HUES64 (cell line): ENCODE measurements at regions not wholly inside any gene's neighbourhood (a gene's known extent, or its start where the extent isn't known, plus 50 kb on each side); places are given as distances from the start of the nearest gene placed in this dataset.

Experiments
- H3K27ac ChIP-seq: 2 replicates; pipeline ENCODE4 v1.7.0; 2013; ENCODE audit warnings: low read depth, low read length, inconsistent platforms
- H3K27me3 ChIP-seq: 2 replicates; pipeline ENCODE4 v1.6.1; 2013; ENCODE audit warnings: mild to moderate bottlenecking, low read length; ENCODE audit not compliant: insufficient read depth
- H3K36me3 ChIP-seq: 2 replicates; pipeline ENCODE4 v1.6.1; 2013; ENCODE audit warnings: mild to moderate bottlenecking, low read length; ENCODE audit not compliant: insufficient read depth
- H3K4me1 ChIP-seq: 2 replicates; pipeline ENCODE4 v1.6.1; 2013; ENCODE audit warnings: mild to moderate bottlenecking, low read length, moderate library complexity; ENCODE audit not compliant: insufficient read depth
- H3K4me3 ChIP-seq: 2 replicates; pipeline ENCODE4 v1.5.1; 2013; ENCODE audit warnings: mild to moderate bottlenecking, low read length, moderate library complexity
- H3K9ac ChIP-seq: 2 replicates; pipeline ENCODE4 v1.6.1; 2013; ENCODE audit warnings: mild to moderate bottlenecking, low read depth, low read length
- H3K9me3 ChIP-seq: 2 replicates; pipeline ENCODE4 v1.6.1; 2013; ENCODE audit warnings: low read depth, low read length; ENCODE audit not compliant: insufficient read depth
- WGBS: fragments of 150-250, 120-280 bp; methylation state at CpG from one replicate; pipeline ENCODE4 v1.1.7; 2013; ENCODE audit warnings: missing lambda C conversion rate; 5-methylcytosine and 5-hydroxymethylcytosine counted together

GRCh38 chr13:112249644-112250610 is 126.2 kb upstream of the SPACA7 start:
- no peaks in the 10 kb centered on the region for H3K4me1 ChIP-seq
- 92% methylated on average over 39 of the region's 39 CpGs for WGBS
- no peak overlapping the region for H3K4me3 ChIP-seq
- no peak overlapping the region for H3K9ac ChIP-seq
- H3K36me3 ChIP-seq = no peaks in the 10 kb centered on the region
- H3K27me3 ChIP-seq = no peaks in the 10 kb centered on the region; the same call in 1 of the 2 replicates
- no peak overlapping the region for H3K27ac ChIP-seq
- no peaks in the 10 kb centered on the region for H3K9me3 ChIP-seq

GRCh38 chr13:112250788-112251445 is 125.2 kb upstream of the SPACA7 start:
- no peaks in the 10 kb centered on the region; the same call in 1 of the 2 replicates for H3K27me3 ChIP-seq
- H3K9ac ChIP-seq = no peak overlapping the region
- H3K27ac ChIP-seq = no peak overlapping the region
- no peak overlapping the region for H3K4me3 ChIP-seq
- 92% methylated on average over 22 of the region's 22 CpGs for WGBS
- H3K36me3 ChIP-seq = no peaks in the 10 kb centered on the region
- H3K9me3 ChIP-seq = no peaks in the 10 kb centered on the region
- H3K4me1 ChIP-seq = no peaks in the 10 kb centered on the region

- H3K36me3 ChIP-seq = no peaks in the 10 kb centered on the region
- H3K27ac ChIP-seq = no peak overlapping the region
- H3K9ac ChIP-seq = no peak overlapping the region
- WGBS = 90% methylated on average over 27 of the region's 27 CpGs
- H3K4me1 ChIP-seq = no peaks in the 10 kb centered on the region
- H3K4me3 ChIP-seq = no peak overlapping the region
- no peaks in the 10 kb centered on the region; the same call in 1 of the 2 replicates for H3K27me3 ChIP-seq
- H3K9me3 ChIP-seq = no peaks in the 10 kb centered on the region
Observed at GRCh38 chr13:112251930-112252585, 124.1 kb upstream of the SPACA7 start.

- no peaks in the 10 kb centered on the region; the same call in 1 of the 2 replicates for H3K27me3 ChIP-seq
- WGBS = 95% methylated on average over 29 of the region's 29 CpGs
- H3K4me3 ChIP-seq = no peak overlapping the region
- no peaks in the 10 kb centered on the region for H3K9me3 ChIP-seq
- no peak overlapping the region for H3K9ac ChIP-seq
- no peak overlapping the region for H3K27ac ChIP-seq
- no peaks in the 10 kb centered on the region for H3K36me3 ChIP-seq
- no peaks in the 10 kb centered on the region for H3K4me1 ChIP-seq
Observed at GRCh38 chr13:112252804-112253590, 123.2 kb upstream of the SPACA7 start.

- H3K9ac ChIP-seq = no peak overlapping the region
- H3K9me3 ChIP-seq = no peaks in the 10 kb centered on the region
- H3K4me1 ChIP-seq = no peaks in the 10 kb centered on the region
- no peaks in the 10 kb centered on the region for H3K27me3 ChIP-seq
- H3K27ac ChIP-seq = no peak overlapping the region
- no peak overlapping the region for H3K4me3 ChIP-seq
- no peaks in the 10 kb centered on the region for H3K36me3 ChIP-seq
- WGBS = 95% methylated on average over 17 of the region's 17 CpGs
Observed at GRCh38 chr13:112253631-112254030, 122.5 kb upstream of the SPACA7 start.

DNA sequence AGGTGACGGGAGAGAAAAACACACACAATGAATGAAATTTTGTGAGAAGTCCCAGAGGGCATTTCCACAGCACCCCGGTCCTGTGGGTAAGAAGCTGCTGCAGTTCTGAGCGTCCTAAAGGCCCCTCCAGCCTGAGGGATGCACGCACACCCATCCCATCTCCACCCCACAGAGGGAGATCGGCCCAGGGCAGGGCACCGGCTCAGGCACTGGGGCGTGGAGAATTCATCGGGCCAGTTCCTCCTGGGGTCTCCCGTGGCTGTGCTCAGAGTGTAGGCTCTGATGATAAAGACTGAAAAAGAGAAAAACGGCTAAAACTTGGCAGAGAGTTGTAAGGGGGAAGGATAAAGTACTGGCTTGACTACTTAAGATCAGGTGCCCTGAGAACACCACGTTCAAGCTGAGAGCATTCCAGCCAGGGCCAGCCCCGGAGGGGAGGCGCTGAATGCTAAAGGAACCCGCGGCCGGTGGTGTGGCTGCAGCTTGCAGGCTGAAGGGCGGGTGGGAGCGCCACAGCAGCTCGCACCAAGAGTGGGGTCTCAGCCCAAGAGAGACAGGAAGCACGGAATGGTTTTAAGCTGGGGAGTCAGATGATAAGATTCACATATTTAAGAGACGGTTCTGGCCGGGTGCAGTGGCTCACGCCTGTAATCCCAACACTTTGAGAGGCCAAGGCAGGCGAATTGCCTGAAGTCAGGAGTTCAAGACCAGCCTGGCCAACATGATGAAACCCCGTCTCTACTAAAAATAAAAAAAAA is 121.9 kb upstream of the SPACA7 start:
- H3K9ac ChIP-seq = no peak overlapping the region
- H3K4me1 ChIP-seq = no peaks in the 10 kb centered on the region
- H3K4me3 ChIP-seq = no peak overlapping the region
- 87% methylated on average over 24 of the region's 25 CpGs for WGBS
- no peaks in the 10 kb centered on the region; the same call in 1 of the 2 replicates for H3K27me3 ChIP-seq
- no peak overlapping the region for H3K27ac ChIP-seq
- H3K36me3 ChIP-seq = no peaks in the 10 kb centered on the region
- H3K9me3 ChIP-seq = no peaks in the 10 kb centered on the region

DNA sequence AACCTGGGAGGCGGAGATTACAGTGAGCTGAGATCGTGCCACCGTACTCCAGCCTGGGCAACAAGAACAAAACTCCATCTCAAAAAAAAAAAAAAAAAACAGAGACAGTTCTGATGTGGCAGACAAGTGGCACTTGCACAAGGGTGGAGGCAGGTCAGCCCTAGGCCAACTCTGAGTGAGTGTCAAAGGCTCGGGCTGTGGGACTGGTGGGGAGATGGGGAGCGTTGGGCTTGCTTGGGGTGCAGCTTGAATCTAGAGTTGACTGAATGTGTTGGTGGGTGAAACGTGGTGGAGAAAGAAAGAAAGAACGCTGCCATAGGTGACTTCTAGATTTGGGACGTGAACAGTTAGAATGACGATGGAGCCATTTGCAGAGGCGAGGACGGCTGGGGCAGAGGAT is 121.3 kb upstream of the SPACA7 start:
- WGBS = 97% methylated on average over 11 of the region's 11 CpGs
- Histone ChIP-seq H3K27ac (no peak overlapping the region), H3K9ac (no peak overlapping the region), H3K36me3 (no peaks in the 10 kb centered on the region), H3K4me1 (no peaks in the 10 kb centered on the region), H3K27me3 (no peaks in the 10 kb centered on the region; the same call in 1 of the 2 replicates), H3K4me3 (no peak overlapping the region), H3K9me3 (no peaks in the 10 kb centered on the region)

DNA sequence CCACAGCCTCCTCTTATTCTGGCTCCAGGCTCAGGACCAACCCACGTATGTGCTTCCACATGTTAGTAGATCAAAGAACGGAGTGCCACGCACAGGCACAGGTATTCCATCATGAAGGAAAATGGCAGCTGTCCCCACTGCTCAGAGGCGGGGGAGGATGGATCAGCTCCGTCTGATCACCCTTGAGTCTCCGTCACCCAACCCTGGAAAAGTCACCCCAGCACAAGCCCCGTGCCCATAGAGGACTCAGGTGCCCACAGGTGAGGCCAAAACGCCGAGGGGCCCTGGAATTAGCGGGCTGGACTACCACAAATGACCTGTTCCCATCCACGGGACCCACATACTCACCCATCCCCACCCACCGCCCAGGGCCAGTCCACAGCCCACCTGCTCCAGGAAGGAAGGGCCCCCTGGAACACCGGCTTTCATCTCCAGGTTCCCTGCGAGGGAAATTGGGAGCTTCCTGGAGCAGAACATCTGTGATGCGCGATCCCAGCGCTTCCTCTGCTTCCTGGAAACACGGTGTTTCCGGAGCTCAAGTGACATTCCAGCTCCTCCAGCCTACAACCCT is 120.5 kb upstream of the SPACA7 start:
- H3K27ac ChIP-seq = no peak overlapping the region
- no peak overlapping the region for H3K4me3 ChIP-seq
- no peaks in the 10 kb centered on the region for H3K9me3 ChIP-seq
- no peaks in the 10 kb centered on the region; the same call in 1 of the 2 replicates for H3K27me3 ChIP-seq
- no peak overlapping the region for H3K9ac ChIP-seq
- H3K36me3 ChIP-seq = no peaks in the 10 kb centered on the region
- H3K4me1 ChIP-seq = no peaks in the 10 kb centered on the region
- WGBS = 95% methylated on average over 19 of the region's 19 CpGs

DNA sequence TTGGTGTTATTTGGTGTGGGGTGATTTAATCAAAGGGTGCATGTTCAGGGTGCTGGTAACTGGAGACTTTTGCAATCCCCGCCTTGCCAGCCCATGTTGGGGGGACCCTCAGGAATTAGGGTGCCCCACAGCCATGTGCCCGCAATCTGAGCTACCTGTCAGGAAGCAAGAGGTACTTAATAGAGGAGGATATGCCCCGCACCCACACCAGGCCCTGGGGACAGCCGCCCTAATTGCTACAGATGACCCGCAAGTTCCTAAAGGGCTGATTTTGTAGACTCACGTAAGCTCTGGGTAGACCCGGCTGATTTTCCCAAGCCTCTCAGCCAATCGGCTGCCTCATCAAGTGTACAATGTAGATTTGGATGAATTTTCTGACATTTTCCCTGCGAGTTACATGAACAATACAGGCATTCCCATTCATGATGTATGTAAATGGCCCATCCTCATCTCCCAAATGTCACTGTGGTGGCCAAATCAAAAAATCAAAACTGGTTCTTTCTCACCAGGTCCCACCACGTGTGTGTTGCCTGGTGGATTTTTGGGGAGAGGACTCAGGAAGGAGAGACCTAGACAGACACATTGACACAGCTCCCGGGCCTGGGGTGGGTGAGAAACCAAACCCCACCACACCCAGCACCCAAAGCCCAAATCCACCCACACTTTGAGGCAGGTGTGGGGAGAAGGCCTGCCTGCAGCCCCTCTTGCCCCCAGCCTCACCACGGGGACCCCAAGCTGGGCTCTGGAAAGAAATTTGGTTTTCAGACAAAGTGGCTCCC is 119.2 kb upstream of the SPACA7 start:
- Histone ChIP-seq H3K4me3 (no peak overlapping the region), H3K27me3 (no peaks in the 10 kb centered on the region; the same call in 1 of the 2 replicates), H3K9ac (no peak overlapping the region), H3K9me3 (no peaks in the 10 kb centered on the region), H3K4me1 (no peaks in the 10 kb centered on the region), H3K36me3 (no peaks in the 10 kb centered on the region), H3K27ac (no peak overlapping the region)
- WGBS = 93% methylated on average over 12 of the region's 12 CpGs
